Neural cell (in vitro differentiated cells): ENCODE measurements at regions not wholly inside any gene's neighbourhood (a gene's known extent, or its start where the extent isn't known, plus 50 kb on each side); places are given as distances from the start of the nearest gene placed in this dataset.

ENCODE experiments used
- H2AFZ ChIP-seq: fragments of 200-600, 300-800 bp; sonication (generic), shearing (Covaris generic); 2 replicates; pipeline ENCODE4 v1.6.0; 2014; ENCODE audit warnings: low read depth, mild to moderate bottlenecking, antibody characterized with exemption, low read length, moderate library complexity
- H3F3A ChIP-seq: fragments of 200-600 bp; shearing (Covaris generic); 2 replicates; pipeline ENCODE4 v1.6.1; 2016; ENCODE audit warnings: mild to moderate bottlenecking, moderate library complexity, mixed read lengths, antibody characterized with exemption, low read length; ENCODE audit not compliant: insufficient read depth, poor library complexity, severe bottlenecking
- H3K27ac ChIP-seq: fragments of 200-600, 300-800 bp; sonication (generic), shearing (Covaris generic); 2 replicates; pipeline ENCODE4 v1.5.1; 2014; ENCODE audit warnings: mild to moderate bottlenecking, low read length, moderate library complexity
- H3K27me3 ChIP-seq: fragments of 300-800, 200-600 bp; sonication (generic), shearing (Covaris generic); 2 replicates; pipeline ENCODE4 v1.6.0; 2014; ENCODE audit warnings: mild to moderate bottlenecking, low read depth, low read length, moderate library complexity; ENCODE audit not compliant: insufficient read depth
- H3K36me3 ChIP-seq: fragments of 300-800, 200-600 bp; sonication (generic), shearing (Covaris generic); 2 replicates; pipeline ENCODE4 v1.5.1; 2014; ENCODE audit warnings: mild to moderate bottlenecking, antibody characterized with exemption, low read length, moderate library complexity; ENCODE audit not compliant: insufficient read depth
- H3K4me2 ChIP-seq: fragments of 300-800, 200-600 bp; sonication (generic), shearing (Covaris generic); 2 replicates; pipeline ENCODE4 v1.6.0; 2014; ENCODE audit warnings: mild to moderate bottlenecking, low read length
- H3K4me3 ChIP-seq: fragments of 300-800, 200-600 bp; sonication (generic), shearing (Covaris generic); 2 replicates; pipeline ENCODE4 v1.5.1; 2014; ENCODE audit warnings: mild to moderate bottlenecking, low read length, moderate library complexity
- H3K79me2 ChIP-seq: fragments of 200-600 bp; shearing (Covaris generic); replicated peaks from 2 replicates; pipeline ENCODE4 v1.6.0; 2014; ENCODE audit warnings: mild to moderate bottlenecking, low read length, moderate library complexity; ENCODE audit not compliant: insufficient read depth
- H3K9ac ChIP-seq: fragments of 300-800, 200-600 bp; sonication (generic), shearing (Covaris generic); 2 replicates; pipeline ENCODE4 v1.6.1; 2016; ENCODE audit warnings: mild to moderate bottlenecking, low read length, mixed read lengths
- H3K9me2 ChIP-seq: fragments of 200-600 bp; shearing (Covaris generic); 2 replicates; pipeline ENCODE4 v1.6.1; 2016; ENCODE audit warnings: mild to moderate bottlenecking, low read length, mixed read lengths; ENCODE audit not compliant: insufficient read depth
- H3K9me3 ChIP-seq: fragments of 200-600, 300-800 bp; sonication (generic), shearing (Covaris generic); 2 replicates; pipeline ENCODE4 v1.6.1; 2016; ENCODE audit warnings: mild to moderate bottlenecking, mixed run types, low read length, moderate library complexity, mixed read lengths
- H4K20me1 ChIP-seq: fragments of 200-600 bp; shearing (Covaris generic); 2 replicates; pipeline ENCODE4 v1.6.1; 2016; ENCODE audit warnings: mild to moderate bottlenecking, mixed run types; ENCODE audit not compliant: insufficient read depth
- EP300 ChIP-seq: fragments of 450-650 bp; conservative IDR thresholded peaks from 2 replicates; pipeline ENCODE4 v1.6.1; 2014; ENCODE audit warnings: antibody characterized with exemption, mild to moderate bottlenecking, moderate library complexity; ENCODE audit not compliant: poor library complexity, severe bottlenecking
- EZH2 ChIP-seq: fragments of 200-600, 300-800 bp; shearing (Covaris generic), sonication (generic); IDR thresholded peaks from 2 replicates; pipeline ENCODE4 v1.6.1; 2014; ENCODE audit warnings: antibody characterized with exemption, low read length, borderline replicate concordance, mild to moderate bottlenecking; ENCODE audit not compliant: insufficient read depth, poor library complexity, severe bottlenecking
- MXI1 ChIP-seq: fragments of 450-650 bp; conservative IDR thresholded peaks from 2 replicates; pipeline ENCODE4 v1.6.1; 2014; ENCODE audit warnings: antibody characterized with exemption, mild to moderate bottlenecking; ENCODE audit not compliant: poor library complexity, severe bottlenecking
- POLR2AphosphoS5 ChIP-seq: IDR thresholded peaks from 2 replicates; pipeline ENCODE4 v1.6.1; 2012
- RAD21 ChIP-seq: fragments of 450-650 bp; conservative IDR thresholded peaks from 2 replicates; pipeline ENCODE4 v1.6.1; 2014; ENCODE audit warnings: antibody characterized with exemption, mild to moderate bottlenecking, moderate library complexity
- SMC3 ChIP-seq: fragments of 450-650 bp; conservative IDR thresholded peaks from 2 replicates; pipeline ENCODE4 v1.6.1; 2014; ENCODE audit warnings: antibody characterized with exemption, mild to moderate bottlenecking, moderate library complexity; ENCODE audit not compliant: poor library complexity
- TAF1 ChIP-seq: IDR thresholded peaks from 2 replicates; pipeline ENCODE4 v1.6.1; 2012; ENCODE audit warnings: low read depth
- TF ChIP-seq, protein P1 (sequence below): IDR thresholded peaks from 2 replicates; pipeline ENCODE4 v1.6.1; 2012; ENCODE audit warnings: borderline replicate concordance
- TF ChIP-seq, protein P2 (sequence below): fragments of 450-650 bp; IDR thresholded peaks from 2 replicates; pipeline ENCODE4 v1.5.1; 2014; ENCODE audit warnings: antibody characterized with exemption, mild to moderate bottlenecking, moderate library complexity; ENCODE audit not compliant: poor library complexity, severe bottlenecking

DNA sequence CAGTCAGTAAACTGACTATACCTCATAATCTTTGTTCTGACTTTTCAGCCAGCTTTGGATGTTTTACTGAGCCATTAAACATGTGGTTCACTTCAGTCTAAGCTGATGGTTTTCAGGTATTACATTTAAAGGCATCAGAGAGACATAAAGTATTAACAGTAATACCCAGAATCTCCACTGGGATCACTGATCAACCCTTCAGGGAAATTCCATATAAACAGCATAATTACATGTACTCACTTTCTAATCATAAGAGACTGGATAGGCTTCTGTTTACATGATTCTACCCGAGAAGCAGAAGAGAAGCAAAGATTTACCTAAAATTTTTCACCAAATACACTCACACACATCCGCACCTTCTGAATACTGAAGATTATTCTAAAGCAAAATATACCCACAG, 186.7 kb upstream of the FREM1 start:
- no peak overlapping the region for H3K9ac ChIP-seq
- no peaks in the 10 kb centered on the region for H3K9me2 ChIP-seq
- no peak overlapping the region for H3K4me2 ChIP-seq
- H2AFZ ChIP-seq, result no peak overlapping the region
- H3K4me3 ChIP-seq, result no peak overlapping the region
- TF ChIP-seq EP300 (no peak), MXI1 (no peak), EZH2 (no peak), POLR2AphosphoS5 (no peak), TAF1 (no peak), SMC3 (no peak), RAD21 (no peak)
- TF ChIP-seq, protein P1, sequence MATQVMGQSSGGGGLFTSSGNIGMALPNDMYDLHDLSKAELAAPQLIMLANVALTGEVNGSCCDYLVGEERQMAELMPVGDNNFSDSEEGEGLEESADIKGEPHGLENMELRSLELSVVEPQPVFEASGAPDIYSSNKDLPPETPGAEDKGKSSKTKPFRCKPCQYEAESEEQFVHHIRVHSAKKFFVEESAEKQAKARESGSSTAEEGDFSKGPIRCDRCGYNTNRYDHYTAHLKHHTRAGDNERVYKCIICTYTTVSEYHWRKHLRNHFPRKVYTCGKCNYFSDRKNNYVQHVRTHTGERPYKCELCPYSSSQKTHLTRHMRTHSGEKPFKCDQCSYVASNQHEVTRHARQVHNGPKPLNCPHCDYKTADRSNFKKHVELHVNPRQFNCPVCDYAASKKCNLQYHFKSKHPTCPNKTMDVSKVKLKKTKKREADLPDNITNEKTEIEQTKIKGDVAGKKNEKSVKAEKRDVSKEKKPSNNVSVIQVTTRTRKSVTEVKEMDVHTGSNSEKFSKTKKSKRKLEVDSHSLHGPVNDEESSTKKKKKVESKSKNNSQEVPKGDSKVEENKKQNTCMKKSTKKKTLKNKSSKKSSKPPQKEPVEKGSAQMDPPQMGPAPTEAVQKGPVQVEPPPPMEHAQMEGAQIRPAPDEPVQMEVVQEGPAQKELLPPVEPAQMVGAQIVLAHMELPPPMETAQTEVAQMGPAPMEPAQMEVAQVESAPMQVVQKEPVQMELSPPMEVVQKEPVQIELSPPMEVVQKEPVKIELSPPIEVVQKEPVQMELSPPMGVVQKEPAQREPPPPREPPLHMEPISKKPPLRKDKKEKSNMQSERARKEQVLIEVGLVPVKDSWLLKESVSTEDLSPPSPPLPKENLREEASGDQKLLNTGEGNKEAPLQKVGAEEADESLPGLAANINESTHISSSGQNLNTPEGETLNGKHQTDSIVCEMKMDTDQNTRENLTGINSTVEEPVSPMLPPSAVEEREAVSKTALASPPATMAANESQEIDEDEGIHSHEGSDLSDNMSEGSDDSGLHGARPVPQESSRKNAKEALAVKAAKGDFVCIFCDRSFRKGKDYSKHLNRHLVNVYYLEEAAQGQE, result no peak
- TF ChIP-seq, protein P2, sequence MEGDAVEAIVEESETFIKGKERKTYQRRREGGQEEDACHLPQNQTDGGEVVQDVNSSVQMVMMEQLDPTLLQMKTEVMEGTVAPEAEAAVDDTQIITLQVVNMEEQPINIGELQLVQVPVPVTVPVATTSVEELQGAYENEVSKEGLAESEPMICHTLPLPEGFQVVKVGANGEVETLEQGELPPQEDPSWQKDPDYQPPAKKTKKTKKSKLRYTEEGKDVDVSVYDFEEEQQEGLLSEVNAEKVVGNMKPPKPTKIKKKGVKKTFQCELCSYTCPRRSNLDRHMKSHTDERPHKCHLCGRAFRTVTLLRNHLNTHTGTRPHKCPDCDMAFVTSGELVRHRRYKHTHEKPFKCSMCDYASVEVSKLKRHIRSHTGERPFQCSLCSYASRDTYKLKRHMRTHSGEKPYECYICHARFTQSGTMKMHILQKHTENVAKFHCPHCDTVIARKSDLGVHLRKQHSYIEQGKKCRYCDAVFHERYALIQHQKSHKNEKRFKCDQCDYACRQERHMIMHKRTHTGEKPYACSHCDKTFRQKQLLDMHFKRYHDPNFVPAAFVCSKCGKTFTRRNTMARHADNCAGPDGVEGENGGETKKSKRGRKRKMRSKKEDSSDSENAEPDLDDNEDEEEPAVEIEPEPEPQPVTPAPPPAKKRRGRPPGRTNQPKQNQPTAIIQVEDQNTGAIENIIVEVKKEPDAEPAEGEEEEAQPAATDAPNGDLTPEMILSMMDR, result no peak
- no peaks in the 10 kb centered on the region for H4K20me1 ChIP-seq
- no peak overlapping the region for H3K27ac ChIP-seq
- no peaks in the 10 kb centered on the region for H3K9me3 ChIP-seq
- no peaks in the 10 kb centered on the region for H3K27me3 ChIP-seq
- H3F3A ChIP-seq, result no peaks in the 10 kb centered on the region
- H3K36me3 ChIP-seq, result no peaks in the 10 kb centered on the region
- no peaks in the 10 kb centered on the region for H3K79me2 ChIP-seq

DNA sequence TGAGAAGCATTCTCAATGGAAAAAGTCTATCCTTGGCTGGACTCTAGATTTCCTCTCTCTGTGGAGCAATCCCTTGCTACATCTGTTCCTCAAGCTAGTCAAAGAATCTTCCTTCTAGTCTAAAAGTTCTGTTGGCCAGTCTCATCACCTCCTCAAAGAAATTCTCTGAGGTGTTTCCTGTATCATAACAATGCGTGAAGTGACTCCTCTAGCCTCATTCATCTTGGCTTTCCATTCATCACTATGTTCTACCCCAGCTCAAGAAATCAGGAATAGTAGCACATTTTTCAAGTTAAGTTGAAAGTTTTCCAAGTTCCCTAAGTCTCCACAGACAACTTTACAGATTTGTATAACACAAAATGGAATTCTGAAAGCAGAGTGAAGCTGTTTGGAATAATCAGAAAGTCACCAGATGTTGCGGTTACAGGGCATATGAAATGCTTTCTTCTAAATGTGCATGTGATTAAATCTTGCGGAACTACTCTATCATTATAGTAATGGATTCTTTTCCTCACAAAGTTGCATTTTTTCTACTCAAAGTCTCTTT, 176.6 kb upstream of the FREM1 start:
- Histone ChIP-seq H3K27ac (no peak overlapping the region), H2AFZ (no peak overlapping the region), H3K9me3 (no peaks in the 10 kb centered on the region), H3K4me3 (no peak overlapping the region), H3K36me3 (no peaks in the 10 kb centered on the region), H3K9ac (no peak overlapping the region), H3K9me2 (peaks cover 3% of the 10 kb centered on the region), H3K4me2 (no peak overlapping the region), H4K20me1 (no peaks in the 10 kb centered on the region), H3K27me3 (no peaks in the 10 kb centered on the region), H3F3A (no peaks in the 10 kb centered on the region), H3K79me2 (no peaks in the 10 kb centered on the region)
- TF ChIP-seq RAD21 (no peak), EP300 (no peak), SMC3 (no peak), MXI1 (no peak), TAF1 (no peak), POLR2AphosphoS5 (no peak), EZH2 (no peak)
- TF ChIP-seq, protein P1, result no peak
- TF ChIP-seq, protein P2, result no peak
